ENCODE measurements at regions not wholly inside any gene's neighbourhood (a gene's known extent, or its start where the extent isn't known, plus 50 kb on each side); places are given as distances from the start of the nearest gene placed in this dataset.

- DNase-seq (ENCODE audit: low spot score) = no peak
- Histone ChIP-seq H3K36me3 (ENCODE audit: control insufficient read depth in 4 of 4, insufficient read depth in 3 of 4, low read depth in 1 of 4, low read length in 3 of 4) (no peaks in the 10 kb centered on the region), H3K27me3 (ENCODE audit: control insufficient read depth in 4 of 4, insufficient read depth in 4 of 4, low read length in 3 of 4) (no peaks in the 10 kb centered on the region), H3K9me3 (ENCODE audit: control insufficient read depth in 4 of 4, low read length in 3 of 4) (peaks cover 0 to 2% (median 0%) of the 10 kb centered on the region in 4 donors), H3K4me1 (ENCODE audit: control insufficient read depth in 4 of 4, insufficient read depth in 4 of 4, low read length in 3 of 4) (no peaks in the 10 kb centered on the region), H3K9ac (ENCODE audit: low read depth in 1 of 2, low read length in 2 of 2) (no peak overlapping the region), H3K27ac (ENCODE audit: low read depth in 1 of 2, low read length in 2 of 2) (no peak overlapping the region), H3K4me3 (ENCODE audit: low read depth in 1 of 3, low read length in 3 of 3) (no peak overlapping the region)
- WGBS = 85% methylated on average over 2 of the region's 2 CpGs
- no peak for TF ChIP-seq FOXA1 (IDR thresholded peaks at IDR 0.05)
- no peak for TF ChIP-seq EGR1 (IDR thresholded peaks at IDR 0.05; ENCODE audit: low read depth in 2 of 2)
- TF ChIP-seq, protein P1, sequence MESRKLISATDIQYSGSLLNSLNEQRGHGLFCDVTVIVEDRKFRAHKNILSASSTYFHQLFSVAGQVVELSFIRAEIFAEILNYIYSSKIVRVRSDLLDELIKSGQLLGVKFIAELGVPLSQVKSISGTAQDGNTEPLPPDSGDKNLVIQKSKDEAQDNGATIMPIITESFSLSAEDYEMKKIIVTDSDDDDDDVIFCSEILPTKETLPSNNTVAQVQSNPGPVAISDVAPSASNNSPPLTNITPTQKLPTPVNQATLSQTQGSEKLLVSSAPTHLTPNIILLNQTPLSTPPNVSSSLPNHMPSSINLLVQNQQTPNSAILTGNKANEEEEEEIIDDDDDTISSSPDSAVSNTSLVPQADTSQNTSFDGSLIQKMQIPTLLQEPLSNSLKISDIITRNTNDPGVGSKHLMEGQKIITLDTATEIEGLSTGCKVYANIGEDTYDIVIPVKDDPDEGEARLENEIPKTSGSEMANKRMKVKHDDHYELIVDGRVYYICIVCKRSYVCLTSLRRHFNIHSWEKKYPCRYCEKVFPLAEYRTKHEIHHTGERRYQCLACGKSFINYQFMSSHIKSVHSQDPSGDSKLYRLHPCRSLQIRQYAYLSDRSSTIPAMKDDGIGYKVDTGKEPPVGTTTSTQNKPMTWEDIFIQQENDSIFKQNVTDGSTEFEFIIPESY (IDR thresholded peaks at IDR 0.05) = no peak
- no peak for TF ChIP-seq GABPA (IDR thresholded peaks at IDR 0.05 in 1 of 2, conservative IDR thresholded peaks at IDR 0.05 in 1 of 2)
- TF ChIP-seq NR2F2 (IDR thresholded peaks at IDR 0.05) = no peak
- TF ChIP-seq YY1 (IDR thresholded peaks at IDR 0.05) = no peak
- no peak for TF ChIP-seq MAX (IDR thresholded peaks at IDR 0.05)
- TF ChIP-seq REST (IDR thresholded peaks at IDR 0.05) = no peak
- TF ChIP-seq HNF4A (conservative IDR thresholded peaks at IDR 0.05) = no peak
- no peak for TF ChIP-seq HNF4G (IDR thresholded peaks at IDR 0.05)
- TF ChIP-seq FOXA2 (IDR thresholded peaks at IDR 0.05) = no peak
- TF ChIP-seq, protein P2, sequence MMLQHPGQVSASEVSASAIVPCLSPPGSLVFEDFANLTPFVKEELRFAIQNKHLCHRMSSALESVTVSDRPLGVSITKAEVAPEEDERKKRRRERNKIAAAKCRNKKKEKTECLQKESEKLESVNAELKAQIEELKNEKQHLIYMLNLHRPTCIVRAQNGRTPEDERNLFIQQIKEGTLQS (IDR thresholded peaks at IDR 0.05) = no peak
- TF ChIP-seq RAD21 (IDR thresholded peaks at IDR 0.05) = no peak
- TF ChIP-seq, protein P3, sequence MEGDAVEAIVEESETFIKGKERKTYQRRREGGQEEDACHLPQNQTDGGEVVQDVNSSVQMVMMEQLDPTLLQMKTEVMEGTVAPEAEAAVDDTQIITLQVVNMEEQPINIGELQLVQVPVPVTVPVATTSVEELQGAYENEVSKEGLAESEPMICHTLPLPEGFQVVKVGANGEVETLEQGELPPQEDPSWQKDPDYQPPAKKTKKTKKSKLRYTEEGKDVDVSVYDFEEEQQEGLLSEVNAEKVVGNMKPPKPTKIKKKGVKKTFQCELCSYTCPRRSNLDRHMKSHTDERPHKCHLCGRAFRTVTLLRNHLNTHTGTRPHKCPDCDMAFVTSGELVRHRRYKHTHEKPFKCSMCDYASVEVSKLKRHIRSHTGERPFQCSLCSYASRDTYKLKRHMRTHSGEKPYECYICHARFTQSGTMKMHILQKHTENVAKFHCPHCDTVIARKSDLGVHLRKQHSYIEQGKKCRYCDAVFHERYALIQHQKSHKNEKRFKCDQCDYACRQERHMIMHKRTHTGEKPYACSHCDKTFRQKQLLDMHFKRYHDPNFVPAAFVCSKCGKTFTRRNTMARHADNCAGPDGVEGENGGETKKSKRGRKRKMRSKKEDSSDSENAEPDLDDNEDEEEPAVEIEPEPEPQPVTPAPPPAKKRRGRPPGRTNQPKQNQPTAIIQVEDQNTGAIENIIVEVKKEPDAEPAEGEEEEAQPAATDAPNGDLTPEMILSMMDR (IDR thresholded peaks at IDR 0.05; ENCODE audit: low read depth, low read length, missing input control) = no peak
Measured at GRCh38 chr16:48978501-48978900, 303.1 kb downstream of the CBLN1 start.

GRCh38 chr16:48972236-48972635, 309.4 kb downstream of the CBLN1 start:
- no peak for DNase-seq (ENCODE audit: low spot score)
- no peak for TF ChIP-seq FOXA1 (IDR thresholded peaks at IDR 0.05)
- TF ChIP-seq, protein P1 (IDR thresholded peaks at IDR 0.05) = no peak

More at GRCh38 chr16:48972236-48972635, 309.4 kb downstream of the CBLN1 start:
- no peaks in the 10 kb centered on the region for H3K36me3 ChIP-seq (ENCODE audit: control insufficient read depth in 4 of 4, insufficient read depth in 3 of 4, low read depth in 1 of 4, low read length in 3 of 4)
- WGBS = 76% methylated on average over 4 of the region's 4 CpGs
- no peak overlapping the region for H3K4me3 ChIP-seq (ENCODE audit: low read depth in 1 of 3, low read length in 3 of 3)
- H3K27me3 ChIP-seq (ENCODE audit: control insufficient read depth in 4 of 4, insufficient read depth in 4 of 4, low read length in 3 of 4) = no peaks in the 10 kb centered on the region
- peaks cover 0 to 2% (median 0%) of the 10 kb centered on the region in 4 donors for H3K9me3 ChIP-seq (ENCODE audit: control insufficient read depth in 4 of 4, low read length in 3 of 4)
- H3K4me1 ChIP-seq (ENCODE audit: control insufficient read depth in 4 of 4, insufficient read depth in 4 of 4, low read length in 3 of 4) = no peaks in the 10 kb centered on the region
- no peak overlapping the region for H3K9ac ChIP-seq (ENCODE audit: low read depth in 1 of 2, low read length in 2 of 2)
- H3K27ac ChIP-seq (ENCODE audit: low read depth in 1 of 2, low read length in 2 of 2) = no peak overlapping the region
